Stomach (tissue), 8 donors: ENCODE measurements at regions not wholly inside any gene's neighbourhood (a gene's known extent, or its start where the extent isn't known, plus 50 kb on each side); places are given as distances from the start of the nearest gene placed in this dataset.

ENCODE experiments used
- DNase-seq, 2 donors: peaks; one replicate each; pipeline versions ENCODE4 v3.0.0 to v3.0.0-alpha.2; 2013 to 2019
- H3K27ac ChIP-seq, 5 donors: fragments of 200-600 bp in 4 of 5; sonication (generic) in 4 of 5; one replicate each; pipeline ENCODE4 v1.5.1; 2013 to 2019; ENCODE audit warnings: mild to moderate bottlenecking in 1 of 5, moderate library complexity in 1 of 5
- H3K27me3 ChIP-seq, 3 donors: fragments of 200-600 bp; sonication (generic); one replicate each; pipeline ENCODE4 v1.5.1; 2017 to 2019; ENCODE audit warnings: mixed run types in 1 of 3
- H3K36me3 ChIP-seq, 4 donors: fragments of 200-600 bp; sonication (generic); 1 replicate in 3 of 4; 2 replicates in 1 of 4; pipeline ENCODE4 v1.5.1; 2016 to 2019
- H3K4me1 ChIP-seq, 4 donors: fragments of 200-600 bp; sonication (generic); one replicate each; pipeline ENCODE4 v1.5.1; 2016 to 2019
- H3K4me3 ChIP-seq, 4 donors: fragments of 200-600 bp; sonication (generic) in 3 of 4; one replicate each; pipeline ENCODE4 v1.5.1; 2016 to 2019; ENCODE audit warnings: mild to moderate bottlenecking in 1 of 4
- H3K9me3 ChIP-seq, 4 donors: fragments of 200-600 bp; sonication (generic); one replicate each; pipeline ENCODE4 v1.5.1; 2016 to 2019
- CTCF ChIP-seq, 7 experiments: fragments of 450-650 bp in 4 of 7; fragments of 200-600 bp in 3 of 7; sonication (generic) in 3 of 7; IDR thresholded peaks; one replicate each; pipeline ENCODE4 v1.5.1; 2016 to 2019; ENCODE audit warnings: antibody characterized with exemption in 7 of 7, control low read depth in 2 of 7, mild to moderate bottlenecking in 1 of 7
- EP300 ChIP-seq: sonication (generic); formaldehyde crosslinking; IDR thresholded peaks from one replicate; pipeline ENCODE4 v1.6.1; 2017; ENCODE audit warnings: antibody characterized with exemption
- POLR2A ChIP-seq, 4 donors: fragments of 450-650 bp; IDR thresholded peaks; one replicate each; pipeline ENCODE4 v1.6.1; 2016; ENCODE audit warnings: antibody characterized with exemption in 4 of 4, control low read depth in 2 of 4, mild to moderate bottlenecking in 1 of 4, moderate library complexity in 1 of 4
- POLR2AphosphoS5 ChIP-seq, 3 donors: sonication (generic); formaldehyde crosslinking; IDR thresholded peaks; one replicate each; pipeline ENCODE4 v1.6.1; 2016; ENCODE audit warnings: antibody characterized with exemption in 3 of 3
- WGBS, 5 donors: extraction: QIAGEN DNeasy Blood & Tissue Kit in 3 of 5; methylation state at CpG; one replicate each; pipeline versions ENCODE4 v1.1.5 to v1.1.7; 2013 to 2018; 5-methylcytosine and 5-hydroxymethylcytosine counted together
- intact Hi-C: fragments of 100-400 bp; cut with DNase I; formaldehyde crosslinking; loops from one replicate; pipeline ENCODE4 v1.15.1; 2023; ENCODE audit warnings: low total_unique reads
- donor health status: healthy with polysubstance abuse.
- donor health status: Bipolar disorder and iron deficiency.
- donor health status: healthy.

- Histone ChIP-seq H3K27me3 (peaks cover 0 to 41% (median 0%) of the 10 kb centered on the region in 3 donors), H3K4me3 (no peak overlapping the region), H3K9me3 (no peaks in the 10 kb centered on the region), H3K36me3 (no peaks in the 10 kb centered on the region), H3K27ac (no peak overlapping the region), H3K4me1 (no peaks in the 10 kb centered on the region)
- WGBS, 5 donors: 66 to 73% (median 70%) methylated on average over 5 of the region's 5 CpGs
- TF ChIP-seq POLR2AphosphoS5 (IDR thresholded peaks at IDR 0.05): no peak
- TF ChIP-seq POLR2A (IDR thresholded peaks at IDR 0.05): no peak
- no peak for TF ChIP-seq CTCF (IDR thresholded peaks at IDR 0.05)
- no peak for TF ChIP-seq EP300
- intact Hi-C loops: no loop called here
- DNase-seq: no peak
Observed at GRCh38 chr18:47731276-47731675, 199.2 kb downstream of the SMAD2 start.

- no peak overlapping the region for H3K4me3 ChIP-seq
- H3K4me1 ChIP-seq: no peaks in the 10 kb centered on the region
- intact Hi-C loops: no loop called here
- 60 to 76% (median 70%) methylated on average over 5 of the region's 5 CpGs for WGBS, 5 donors
- no peak overlapping the region for H3K27ac ChIP-seq
- H3K36me3 ChIP-seq: no peaks in the 10 kb centered on the region
- DNase-seq: no peak
- no peak for TF ChIP-seq EP300
- TF ChIP-seq CTCF (IDR thresholded peaks at IDR 0.05): no peak
- TF ChIP-seq POLR2A (IDR thresholded peaks at IDR 0.05): no peak
- TF ChIP-seq POLR2AphosphoS5 (IDR thresholded peaks at IDR 0.05): no peak
- H3K27me3 ChIP-seq: peaks cover 0 to 39% (median 0%) of the 10 kb centered on the region in 3 donors
- H3K9me3 ChIP-seq: no peaks in the 10 kb centered on the region
Observed at GRCh38 chr18:47730795-47731194, 199.7 kb downstream of the SMAD2 start.

- intact Hi-C loops: no loop called here
- no peak overlapping the region for H3K4me3 ChIP-seq
- H3K9me3 ChIP-seq: no peaks in the 10 kb centered on the region
- 83 to 92% (median 88%) methylated on average over 6 of the region's 6 CpGs for WGBS, 5 donors
- H3K36me3 ChIP-seq: no peaks in the 10 kb centered on the region
- H3K4me1 ChIP-seq: no peaks in the 10 kb centered on the region
- peaks cover 0 to 32% (median 0%) of the 10 kb centered on the region in 3 donors for H3K27me3 ChIP-seq
- no peak for TF ChIP-seq EP300
- DNase-seq: no peak
- H3K27ac ChIP-seq: no peak overlapping the region
Observed at GRCh38 chr18:47729356-47729755, 201.1 kb downstream of the SMAD2 start.

- WGBS, 5 donors: 82 to 96% (median 94%) methylated on average over 2 of the region's 2 CpGs
- no peaks in the 10 kb centered on the region for H3K4me1 ChIP-seq
- intact Hi-C loops: no loop called here
Observed at GRCh38 chr18:47728921-47729320, 201.5 kb downstream of the SMAD2 start.

More at GRCh38 chr18:47728921-47729320, 201.5 kb downstream of the SMAD2 start:
- H3K9me3 ChIP-seq: no peaks in the 10 kb centered on the region
- H3K27me3 ChIP-seq: peaks cover 0 to 29% (median 0%) of the 10 kb centered on the region in 3 donors
- no peak for TF ChIP-seq EP300
- TF ChIP-seq POLR2AphosphoS5 (IDR thresholded peaks at IDR 0.05): no peak
- no peak for TF ChIP-seq POLR2A (IDR thresholded peaks at IDR 0.05)
- TF ChIP-seq CTCF (IDR thresholded peaks at IDR 0.05): no peak
- no peaks in the 10 kb centered on the region for H3K36me3 ChIP-seq
- no peak overlapping the region for H3K4me3 ChIP-seq
- DNase-seq: no peak
- H3K27ac ChIP-seq: no peak overlapping the region
